Stimulated activated CD8-positive, alpha-beta memory T cell treated with anti-CD3 and anti-CD28 coated beads, Interleukin-2, amount 100 ng/mL, for 48 hours (primary cell): ENCODE measurements at regions not wholly inside any gene's neighbourhood (a gene's known extent, or its start where the extent isn't known, plus 50 kb on each side); places are given as distances from the start of the nearest gene placed in this dataset.
"Not testable (repeated sequence)": the region's sequence is repeated elsewhere in the genome, so short reads cannot be mapped to it uniquely, and the experiment has no call there.

ENCODE experiments used
- DNase-seq, 2 donors: peaks; one replicate each; pipeline ENCODE4 v3.0.0-alpha.2; 2020; ENCODE audit warnings: low read depth in 2 of 2

DNA sequence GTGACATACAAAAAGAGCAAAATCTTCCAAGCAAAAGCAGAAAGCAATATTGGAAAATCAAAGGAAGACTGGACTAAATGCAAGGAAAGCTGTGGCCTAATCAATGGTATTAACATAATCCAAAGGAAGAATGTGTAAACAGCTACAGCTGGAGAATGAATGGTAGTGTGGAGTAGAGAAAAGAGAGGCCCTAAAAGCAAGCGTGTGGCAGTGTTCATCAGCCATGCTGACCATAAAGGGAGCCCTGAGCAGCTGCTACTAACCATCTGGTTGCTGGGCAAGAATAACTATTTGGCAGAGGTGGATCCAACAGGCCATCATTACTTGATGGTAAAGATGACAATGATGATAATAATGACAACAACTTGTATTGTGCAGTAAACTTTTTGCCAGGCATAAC, 148.5 kb upstream of the BEND6 start:
- no peak for DNase-seq

DNA sequence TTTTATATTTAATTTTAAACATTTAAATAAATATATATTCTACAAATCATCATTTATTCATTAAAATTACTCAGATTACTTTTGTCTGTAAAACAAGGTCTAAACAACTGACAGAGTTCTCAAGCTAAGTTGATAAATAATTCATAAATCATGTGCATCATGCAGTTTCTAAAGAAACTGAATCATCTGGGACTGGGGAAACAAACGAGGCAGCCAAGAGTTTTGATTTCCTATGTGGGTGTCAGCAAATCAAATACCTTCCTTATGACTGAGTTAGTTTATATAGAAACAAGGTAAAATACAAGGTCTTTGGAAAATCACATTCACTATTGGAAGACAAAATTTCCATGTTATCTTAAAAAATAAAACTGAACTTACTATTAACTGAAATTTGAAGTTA, 149.9 kb upstream of the BEND6 start:
- DNase-seq = no peak

DNA sequence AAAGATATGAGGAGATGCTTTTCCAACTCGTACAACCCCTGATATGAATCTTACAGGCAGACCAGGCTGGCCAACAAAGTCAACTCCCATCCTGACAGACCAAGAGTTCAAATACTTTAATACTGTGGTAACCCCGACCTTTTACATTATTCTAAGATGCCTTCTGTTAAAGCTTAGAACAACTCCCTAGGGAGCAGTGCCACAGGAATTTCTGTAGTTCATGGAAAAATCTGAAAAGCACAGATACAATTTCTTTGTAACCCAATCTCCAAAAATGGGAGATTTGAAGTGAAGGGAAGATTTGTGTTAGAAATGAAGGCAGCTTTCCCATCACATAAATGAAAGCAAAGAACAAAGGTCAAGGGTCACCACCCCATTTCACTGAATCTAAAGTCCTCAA, 151.3 kb upstream of the BEND6 start:
- DNase-seq = no peak

DNA sequence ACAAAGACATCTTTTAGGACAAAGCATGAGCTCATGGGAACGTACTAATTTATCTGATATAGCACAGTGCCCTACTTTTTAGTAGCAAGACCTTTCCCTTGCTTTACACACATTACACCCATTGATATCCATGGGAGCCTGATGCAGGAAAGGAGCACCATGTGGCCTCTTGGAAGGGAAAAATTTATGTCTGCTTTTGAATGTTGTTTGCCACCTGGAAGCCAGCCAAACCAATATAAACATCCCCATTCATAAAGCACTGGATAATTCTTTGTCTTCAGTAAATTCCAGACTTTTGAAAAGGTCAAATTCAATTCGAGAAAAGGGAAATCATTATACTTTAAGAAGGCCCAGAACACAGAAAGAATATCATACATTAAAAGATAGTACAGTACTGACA, 152.3 kb upstream of the BEND6 start:
- DNase-seq = no peak

DNA sequence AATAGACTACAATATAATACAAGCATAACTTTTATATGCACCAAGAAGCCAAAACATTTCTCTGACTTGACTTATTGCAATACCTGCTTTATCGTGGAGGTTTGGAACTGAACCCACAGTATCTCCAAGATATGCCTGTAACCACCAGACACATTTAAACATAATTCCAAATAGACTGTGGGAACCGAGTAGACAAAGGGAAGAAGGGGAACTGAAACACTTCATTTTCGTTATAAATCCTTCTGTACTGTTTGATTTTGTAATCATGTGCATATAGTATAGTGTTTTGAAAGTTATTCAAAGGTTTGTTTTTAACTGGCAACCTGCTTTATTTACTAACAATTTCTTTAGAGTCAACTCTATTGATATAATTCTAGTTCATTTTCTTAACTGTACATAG, 154.9 kb upstream of the BEND6 start:
- DNase-seq = no peak

DNA sequence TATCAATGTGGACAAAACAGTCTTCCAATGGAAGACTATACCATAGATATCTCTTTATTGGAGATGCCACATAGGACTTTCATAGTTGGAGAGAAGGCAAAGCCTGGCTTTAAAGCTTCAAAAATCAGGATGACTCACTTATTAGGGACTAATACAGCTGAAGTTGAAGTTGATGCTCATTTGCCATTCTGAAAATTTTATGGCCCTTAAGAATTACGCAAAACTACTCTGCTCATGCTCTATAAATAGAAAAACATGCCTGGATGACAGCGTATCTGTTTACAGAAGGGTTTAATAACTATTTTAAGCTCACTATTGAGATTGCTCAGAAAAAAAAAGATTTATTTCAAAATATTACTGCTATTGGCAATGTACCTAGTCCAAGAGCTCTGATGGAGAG, 155.5 kb upstream of the DST start:
- DNase-seq = no peak

DNA sequence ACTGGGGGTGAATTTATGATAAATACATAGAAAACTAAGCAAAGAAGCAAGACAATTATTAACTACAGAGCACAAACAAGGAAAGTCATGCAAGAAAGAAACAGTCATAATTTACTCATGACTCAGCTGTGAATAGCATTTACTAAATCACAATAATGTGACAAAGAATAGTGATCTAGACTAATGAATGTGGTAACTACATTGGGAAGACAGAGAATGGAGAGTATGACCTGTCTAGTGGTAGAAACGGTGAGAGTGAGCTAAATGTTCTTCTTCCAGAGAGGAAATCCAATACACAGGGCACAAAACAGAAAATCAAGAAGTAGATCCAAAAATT, 153.5 kb upstream of the DST start:
- no peak for DNase-seq

DNA sequence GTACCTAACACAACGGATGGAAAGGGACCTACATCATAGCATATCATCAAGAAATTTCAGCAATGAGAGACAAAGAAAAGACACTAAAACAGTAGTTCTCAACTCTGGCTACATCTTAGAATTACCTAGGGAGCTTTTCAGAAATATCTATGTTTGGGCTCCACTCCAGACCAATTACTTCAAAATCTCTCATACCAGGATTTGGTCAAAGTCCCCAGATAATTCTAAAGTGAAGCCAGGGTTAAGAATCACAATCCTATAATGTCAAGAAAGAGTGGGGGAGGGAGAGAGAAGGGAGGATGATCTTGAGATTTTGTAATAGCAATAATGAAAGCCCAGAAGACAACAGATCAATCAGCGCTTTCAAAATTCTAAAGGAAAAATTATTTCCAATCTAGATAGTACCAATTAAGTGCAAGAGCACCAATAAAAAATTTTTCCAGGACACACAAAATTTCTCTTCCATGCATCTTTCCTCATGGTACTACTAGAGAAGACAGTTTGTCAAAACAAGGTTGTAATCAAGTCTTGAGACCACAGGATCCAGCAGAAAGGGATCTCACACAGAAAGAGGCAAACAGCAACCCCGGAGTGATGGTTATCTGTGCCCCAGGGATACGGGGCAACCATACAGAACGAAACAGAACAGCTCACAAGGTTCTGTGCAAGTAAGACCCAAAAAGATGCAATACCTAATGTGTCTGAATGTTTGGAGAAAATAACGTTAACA, 152.9 kb upstream of the DST start:
- DNase-seq = no peak

DNA sequence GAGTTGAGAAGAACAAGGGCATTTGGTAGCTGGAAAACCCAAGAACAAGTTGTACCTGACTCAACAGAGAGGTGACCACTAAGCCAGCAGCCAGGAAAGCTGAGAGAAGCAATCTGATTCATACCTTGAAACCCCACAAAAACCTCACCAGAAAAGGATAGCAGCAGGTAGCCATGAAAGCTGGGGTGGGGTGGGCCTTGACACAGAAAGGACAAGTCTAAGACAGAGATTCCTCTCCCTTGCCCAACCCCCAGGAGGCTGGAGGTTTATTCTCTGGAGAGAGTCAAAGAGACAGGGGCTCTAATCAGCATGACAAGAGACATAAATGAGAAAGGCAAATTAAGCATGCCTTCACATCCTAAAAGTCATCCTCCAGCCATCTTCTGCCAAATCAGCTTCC, 151.7 kb upstream of the DST start:
- no peak for DNase-seq

DNA sequence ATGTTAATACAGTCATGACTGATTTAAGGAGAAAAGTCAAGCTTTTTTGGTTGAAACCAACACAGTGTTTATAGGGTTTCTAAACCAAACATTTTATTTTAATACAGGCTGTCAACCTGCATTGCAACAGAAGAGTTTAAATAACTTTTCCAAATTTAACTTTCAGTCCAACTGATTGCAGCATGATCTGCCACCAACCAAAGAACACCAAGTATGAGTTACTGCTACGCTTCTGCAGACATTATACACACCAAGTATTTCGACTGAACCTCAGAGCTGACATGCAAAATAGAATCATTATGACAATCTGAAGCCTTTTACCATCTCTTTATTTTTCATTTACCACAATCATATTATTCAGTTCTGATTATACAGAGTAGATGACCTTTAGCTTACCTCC, 151.2 kb upstream of the DST start:
- DNase-seq = no peak

DNA sequence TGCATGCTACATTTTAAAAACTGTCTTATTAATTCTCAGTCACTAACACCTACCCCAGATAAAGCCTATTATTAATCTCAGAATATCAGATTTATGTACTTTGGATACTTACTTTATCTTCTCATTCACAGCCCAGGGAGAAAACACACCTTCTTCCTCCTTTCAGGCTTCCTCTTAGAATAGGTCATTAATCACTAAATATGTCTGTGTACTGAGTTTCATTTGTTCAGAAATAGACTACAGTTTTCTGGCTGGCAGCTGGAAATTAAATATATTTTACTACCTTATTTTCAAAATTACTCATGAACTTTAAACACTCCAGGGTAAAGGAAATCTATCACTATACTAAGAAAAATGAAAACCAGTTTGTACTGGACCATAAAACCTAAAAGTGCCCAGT, 147.7 kb upstream of the DST start:
- DNase-seq = no peak

DNA sequence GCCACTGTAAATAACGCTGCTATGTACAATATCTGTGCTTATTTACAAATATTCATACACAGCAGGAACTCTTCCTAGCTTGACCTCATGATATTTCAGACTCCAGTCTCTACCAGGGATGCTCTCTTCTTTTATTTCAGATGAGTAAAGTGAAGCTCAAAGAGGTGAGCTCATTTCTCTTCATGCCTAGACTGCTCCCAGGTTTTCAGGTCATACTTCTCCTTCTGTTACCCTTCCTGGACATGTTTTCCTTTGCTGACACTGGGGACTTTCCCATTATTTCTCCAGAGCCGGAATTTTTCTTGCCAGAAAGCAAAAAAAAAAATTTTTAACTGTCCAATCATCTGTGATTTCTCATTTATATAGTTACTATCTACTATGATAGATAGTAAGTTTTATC, 147.2 kb upstream of the DST start:
- no peak for DNase-seq

DNA sequence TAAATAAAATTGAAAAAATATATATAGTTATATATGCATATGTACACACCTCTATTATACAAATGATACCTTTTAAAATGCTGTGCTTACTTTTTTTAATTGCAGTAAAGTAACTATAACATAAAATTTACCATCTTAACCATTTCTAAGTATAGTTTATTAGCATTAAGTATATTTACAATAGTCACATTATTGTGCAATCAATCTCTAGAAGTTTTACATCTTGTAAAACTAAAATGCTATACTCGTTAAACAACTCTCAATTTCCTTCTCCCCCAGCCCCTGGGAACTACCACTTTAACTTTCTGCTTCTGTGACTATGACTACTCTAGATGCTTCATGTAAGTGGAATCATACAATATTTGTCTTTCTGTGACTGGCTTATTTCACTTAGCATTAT, 146.7 kb upstream of the DST start:
- DNase-seq = no peak

DNA sequence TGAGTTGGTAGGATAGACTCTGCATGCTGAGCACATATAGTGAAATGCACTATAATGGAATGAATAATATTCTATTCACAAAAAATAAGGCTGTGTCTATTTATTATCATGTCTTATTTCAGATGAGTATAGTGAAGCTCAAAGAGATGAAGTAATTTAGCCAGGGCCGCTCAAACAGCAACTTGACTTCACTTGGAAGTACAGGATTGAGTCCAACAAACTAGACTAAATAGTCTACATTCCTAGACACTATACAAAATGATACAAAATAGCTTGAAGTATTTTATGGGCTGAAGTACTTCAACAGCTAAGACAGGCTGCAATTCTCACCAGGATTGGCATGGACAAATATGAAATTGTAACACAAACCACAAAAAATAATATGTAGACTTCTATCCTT, 144.5 kb upstream of the DST start:
- no peak for DNase-seq

DNA sequence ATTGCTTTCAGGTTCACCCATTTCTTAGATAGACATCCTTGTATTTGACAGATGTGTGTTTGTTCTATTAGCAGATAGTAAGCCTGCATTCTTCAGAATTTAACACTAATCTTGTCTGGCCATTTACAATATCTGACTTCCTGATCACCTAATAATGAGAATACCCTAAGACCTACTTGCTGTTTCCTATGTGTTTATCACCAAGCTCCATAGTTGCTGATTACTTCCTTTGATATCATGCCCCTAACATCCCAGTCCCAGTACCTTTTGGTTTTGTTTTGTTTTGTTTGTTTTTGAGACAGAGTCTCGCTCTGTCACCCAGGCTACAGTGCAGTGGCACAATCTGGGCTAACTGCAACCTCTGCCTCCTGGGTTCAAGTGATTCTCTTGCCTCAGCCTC, 143.6 kb upstream of the DST start:
- DNase-seq = no peak

DNA sequence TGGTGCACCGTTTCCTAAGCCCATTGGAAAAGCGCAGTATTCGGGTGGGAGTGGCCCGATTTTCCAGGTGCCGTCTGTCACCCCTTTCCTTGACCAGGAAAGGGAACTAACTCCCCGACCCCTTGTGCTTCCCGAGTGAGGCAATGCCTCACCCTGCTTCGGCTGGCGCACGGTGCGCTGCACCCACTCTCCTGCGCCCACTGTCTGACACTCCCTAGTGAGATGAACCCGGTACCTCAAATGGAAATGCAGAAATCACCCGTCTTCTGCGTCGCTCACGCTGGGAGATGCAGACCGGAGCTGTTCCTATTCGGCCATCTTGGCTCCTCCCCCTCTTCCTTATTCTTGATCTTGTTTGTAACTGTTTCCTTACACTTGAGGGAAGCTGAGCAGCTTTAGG, 142.8 kb upstream of the DST start:
- not testable (repeated sequence) for DNase-seq

DNA sequence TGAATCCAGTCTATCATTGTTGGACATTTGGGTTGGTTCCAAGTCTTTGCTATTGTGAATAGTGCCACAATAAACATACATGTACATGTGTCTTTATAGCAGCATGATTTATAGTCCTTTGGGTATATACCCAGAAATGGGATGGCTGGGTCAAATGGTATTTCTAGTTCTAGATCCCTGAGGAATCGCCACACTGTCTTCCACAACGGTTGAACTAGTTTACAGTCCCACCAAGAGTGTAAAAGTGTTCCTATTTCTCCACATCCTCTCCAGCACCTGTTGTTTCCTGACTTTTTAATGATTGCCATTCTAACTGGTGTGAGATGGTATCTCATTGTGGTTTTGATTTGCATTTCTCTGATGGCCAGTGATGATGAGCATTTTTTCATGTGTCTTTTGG, 137.4 kb upstream of the DST start:
- not testable (repeated sequence) for DNase-seq

DNA sequence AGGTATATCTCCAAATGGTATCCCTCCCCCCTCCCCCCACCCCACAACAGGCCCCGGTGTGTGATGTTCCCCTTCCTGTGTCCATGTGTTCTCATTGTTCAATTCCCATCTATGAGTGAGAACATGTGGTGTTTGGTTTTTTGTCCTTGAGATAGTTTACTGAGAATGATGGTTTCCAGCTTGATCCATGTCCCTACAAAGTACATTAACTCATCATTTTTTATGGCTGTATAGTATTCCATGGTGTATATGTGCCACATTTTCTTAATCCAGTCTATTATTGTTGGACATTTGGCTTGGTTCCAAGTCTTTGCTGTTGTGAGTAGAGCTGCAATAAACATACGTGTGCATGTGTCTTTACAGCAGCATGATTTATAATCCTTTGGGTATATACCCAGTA, 135.8 kb upstream of the DST start:
- not testable (repeated sequence) for DNase-seq

DNA sequence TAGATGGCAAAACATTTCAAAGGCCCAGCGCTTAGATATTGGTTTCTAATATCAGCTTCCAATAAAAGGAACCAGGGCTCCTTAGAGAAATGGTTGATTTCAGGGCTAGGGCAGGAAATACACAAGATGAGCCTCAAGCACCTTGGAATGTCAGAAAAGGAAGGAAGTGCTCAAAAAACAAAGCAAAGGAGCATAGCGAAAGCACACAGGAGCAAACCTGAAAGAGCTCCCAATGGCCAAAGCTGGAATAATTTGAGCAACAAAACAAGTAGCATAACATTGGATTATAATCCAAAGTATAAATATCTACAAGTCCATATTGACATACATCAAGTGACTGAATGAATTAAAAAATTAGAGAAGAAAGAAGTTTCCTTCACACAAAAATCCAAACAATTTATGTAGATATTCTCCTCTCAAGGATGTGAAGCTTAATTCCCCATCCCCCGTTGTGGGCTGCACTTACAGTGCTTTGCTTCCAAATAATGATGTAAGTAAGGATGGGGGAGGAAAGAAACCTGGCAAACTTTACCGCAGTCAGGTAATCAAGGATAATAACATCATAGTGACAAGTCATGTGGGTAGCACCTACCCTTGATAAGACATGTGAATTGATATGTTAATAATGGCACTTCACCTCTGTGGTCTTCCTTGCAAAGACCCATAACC, 132.9 kb upstream of the DST start:
- no peak for DNase-seq

DNA sequence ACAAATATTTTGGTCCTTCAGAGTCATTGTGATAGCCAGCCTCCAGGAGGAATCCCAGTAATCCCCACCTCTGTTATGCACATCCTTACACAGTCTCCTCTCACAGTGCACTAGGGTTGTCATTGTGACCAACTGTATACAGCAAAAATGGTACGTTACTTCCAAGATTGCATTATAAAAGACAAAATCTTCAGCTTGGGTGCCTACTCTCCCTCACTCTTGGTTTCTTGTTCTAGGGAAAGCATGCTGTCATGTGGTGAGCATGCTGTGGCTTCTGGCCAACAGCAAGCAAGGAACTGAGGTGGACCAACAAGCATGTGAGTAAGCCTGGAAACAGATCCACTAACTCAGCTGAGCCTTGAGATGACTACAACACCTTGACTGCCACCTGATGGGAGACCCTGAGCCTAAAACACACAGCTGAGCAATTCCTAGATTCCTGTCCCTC, 130.1 kb upstream of the DST start:
- no peak for DNase-seq

DNA sequence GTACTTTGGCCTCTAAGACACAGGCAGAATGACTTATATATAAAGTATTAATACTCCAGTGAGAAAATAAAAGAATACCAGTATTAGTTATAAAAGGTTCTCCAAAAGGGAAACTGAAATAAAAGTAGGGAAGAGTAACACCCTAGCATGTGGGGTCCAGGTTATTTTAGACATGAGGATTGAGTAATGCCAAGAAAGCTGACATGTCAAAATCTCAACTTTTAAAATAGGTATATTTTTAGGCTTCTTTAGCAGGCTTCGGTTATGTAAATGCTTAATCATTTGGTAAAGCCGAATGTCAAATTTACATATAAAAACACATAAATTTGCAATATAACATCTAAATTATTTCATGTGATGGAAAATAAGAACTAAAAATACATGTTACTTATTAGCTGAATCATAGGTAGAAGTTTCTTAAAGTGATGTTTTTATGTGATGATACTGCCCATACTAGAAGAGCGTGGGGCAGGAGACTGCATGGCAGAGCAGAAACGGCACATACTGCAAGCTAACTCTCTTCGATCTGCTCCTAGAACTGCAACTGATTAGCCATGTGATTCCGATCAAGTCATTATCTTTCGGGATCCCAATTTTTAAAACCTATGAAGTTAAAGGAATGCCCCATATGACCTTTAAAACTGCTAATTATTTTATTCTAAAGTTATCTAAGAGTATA, 129.4 kb upstream of the DST start:
- no peak for DNase-seq

DNA sequence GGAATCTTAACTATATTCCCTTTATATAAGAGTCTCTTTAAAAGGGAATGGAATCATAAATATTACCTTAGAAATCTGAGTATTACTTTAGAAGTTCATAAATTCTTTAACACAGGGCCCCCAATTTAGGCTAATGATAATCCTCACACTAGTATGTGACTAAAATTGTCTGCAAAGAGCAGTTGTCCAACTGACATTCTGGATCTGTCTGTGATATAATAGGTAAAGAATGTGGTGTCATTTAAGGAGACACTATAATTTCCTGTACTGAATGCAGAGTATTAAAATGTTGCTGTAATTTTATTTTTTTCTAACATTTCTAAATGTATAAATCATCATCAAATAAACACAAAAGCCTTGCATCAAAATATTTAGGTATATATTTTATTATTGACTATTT, 128.5 kb upstream of the DST start:
- DNase-seq = no peak

DNA sequence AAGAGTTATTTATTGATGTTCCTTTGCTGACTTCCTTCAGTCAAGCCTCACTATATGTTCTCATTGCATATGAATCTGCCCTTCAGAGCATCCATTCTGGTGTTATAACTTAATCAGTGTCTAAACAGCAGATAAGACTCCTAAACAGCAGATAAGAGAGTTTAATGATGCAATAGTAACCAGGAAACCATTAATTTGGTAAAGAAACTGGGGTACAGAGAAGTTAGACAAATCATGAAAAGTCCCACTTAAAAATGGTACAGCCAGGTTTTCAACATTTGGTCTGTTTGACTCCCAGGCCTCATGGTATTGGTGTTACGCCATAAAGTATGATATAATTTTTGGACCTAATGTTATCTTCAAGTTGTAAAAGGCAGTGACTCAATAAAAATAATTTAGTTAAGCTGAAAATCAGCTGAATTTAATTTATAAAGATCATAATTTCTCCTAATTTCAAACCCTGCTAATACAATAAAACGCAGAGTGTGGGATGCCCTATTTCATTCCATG, 127.4 kb upstream of the DST start:
- no peak for DNase-seq
